ENCODE measurements at regions not wholly inside any gene's neighbourhood (a gene's known extent, or its start where the extent isn't known, plus 50 kb on each side); places are given as distances from the start of the nearest gene placed in this dataset.
"Not testable (repeated sequence)": the region's sequence is repeated elsewhere in the genome, so short reads cannot be mapped to it uniquely, and the experiment has no call there.

- no peak for DNase-seq (ENCODE audit: low spot score)
Observed at GRCh38 chr11:98036810-98037209, 983.9 kb upstream of the CNTN5 start.

GRCh38 chr11:98040061-98040808 is 980.5 kb upstream of the CNTN5 start:
- DNase-seq (ENCODE audit: low spot score): no peak

GRCh38 chr11:98047647-98048046 is 973.1 kb upstream of the CNTN5 start:
- DNase-seq (ENCODE audit: low spot score): no peak

- DNase-seq (ENCODE audit: low spot score): no peak
Observed at GRCh38 chr11:98053851-98054250, 966.9 kb upstream of the CNTN5 start.

GRCh38 chr11:98056945-98057344 is 963.8 kb upstream of the CNTN5 start:
- no peak for DNase-seq (ENCODE audit: low spot score)

GRCh38 chr11:98059488-98059887 is 961.3 kb upstream of the CNTN5 start:
- DNase-seq (ENCODE audit: low spot score): no peak

GRCh38 chr11:98060759-98061158 is 960.0 kb upstream of the CNTN5 start:
- DNase-seq (ENCODE audit: low spot score): no peak

- DNase-seq (ENCODE audit: low spot score): no peak
Observed at GRCh38 chr11:98061858-98062257, 958.9 kb upstream of the CNTN5 start.

GRCh38 chr11:98062714-98063113 is 958.0 kb upstream of the CNTN5 start:
- no peak for DNase-seq (ENCODE audit: low spot score)

- no peak for DNase-seq (ENCODE audit: low spot score)
Observed at GRCh38 chr11:98068251-98068650, 952.5 kb upstream of the CNTN5 start.

- not testable (repeated sequence) for DNase-seq (ENCODE audit: low spot score)
Observed at GRCh38 chr11:98069147-98069546, 951.6 kb upstream of the CNTN5 start.

GRCh38 chr11:98069861-98070260 is 950.9 kb upstream of the CNTN5 start:
- no peak for DNase-seq (ENCODE audit: low spot score)

- no peak for DNase-seq (ENCODE audit: low spot score)
Observed at GRCh38 chr11:98090861-98091505, 929.8 kb upstream of the CNTN5 start.

GRCh38 chr11:98099371-98099770 is 921.4 kb upstream of the CNTN5 start:
- no peak for DNase-seq (ENCODE audit: low spot score)

GRCh38 chr11:98100689-98101088 is 920.1 kb upstream of the CNTN5 start:
- no peak for DNase-seq (ENCODE audit: low spot score)

GRCh38 chr11:98101329-98101728 is 919.4 kb upstream of the CNTN5 start:
- no peak for DNase-seq (ENCODE audit: low spot score)

GRCh38 chr11:98104249-98104648 is 916.5 kb upstream of the CNTN5 start:
- DNase-seq (ENCODE audit: low spot score): no peak

GRCh38 chr11:98107736-98108135 is 913.0 kb upstream of the CNTN5 start:
- no peak for DNase-seq (ENCODE audit: low spot score)

GRCh38 chr11:98110030-98110429 is 910.7 kb upstream of the CNTN5 start:
- DNase-seq (ENCODE audit: low spot score): no peak

GRCh38 chr11:98115873-98116272 is 904.9 kb upstream of the CNTN5 start:
- DNase-seq (ENCODE audit: low spot score): no peak

GRCh38 chr11:98130117-98130625 is 890.6 kb upstream of the CNTN5 start:
- no peak for DNase-seq (ENCODE audit: low spot score)

GRCh38 chr11:98136357-98136756 is 884.4 kb upstream of the CNTN5 start:
- no peak for DNase-seq (ENCODE audit: low spot score)

GRCh38 chr11:98137437-98137836 is 883.3 kb upstream of the CNTN5 start:
- no peak for DNase-seq (ENCODE audit: low spot score)

GRCh38 chr11:98143661-98144060 is 877.1 kb upstream of the CNTN5 start:
- DNase-seq (ENCODE audit: low spot score): no peak

Measured in HuH-7 (cell line).